Fibroblast of skin of left quadriceps (primary cell): ENCODE measurements at regions not wholly inside any gene's neighbourhood (a gene's known extent, or its start where the extent isn't known, plus 50 kb on each side); places are given as distances from the start of the nearest gene placed in this dataset.

Source experiments
- DNase-seq, 2 experiments: peaks; one replicate each; pipeline ENCODE4 v3.0.0-alpha.2; 2013; ENCODE audit warnings: low read depth in 2 of 2

GRCh38 chr2:129689653-129690448 lies 289.6 kb upstream of the RAB6C start:
- no peak for DNase-seq

DNA sequence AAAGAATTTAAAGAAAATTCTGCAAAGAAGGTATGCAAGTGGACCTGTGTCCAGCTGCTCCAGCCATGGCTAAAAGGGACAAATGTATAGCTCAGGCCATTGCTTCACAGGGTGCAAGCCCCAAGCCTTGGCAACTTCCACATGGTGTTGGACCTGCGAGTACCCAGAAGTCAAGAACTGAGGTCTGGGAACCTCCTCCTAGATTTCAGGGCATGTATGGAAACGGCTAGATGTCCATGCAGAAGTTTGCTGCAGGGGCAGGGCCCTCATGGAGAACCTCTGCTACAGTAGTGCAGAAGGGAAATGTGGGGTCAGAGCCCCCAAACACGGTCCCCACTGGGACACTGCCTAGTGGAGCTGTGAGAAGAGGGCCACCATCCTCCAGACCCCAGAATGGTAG lies 284.0 kb upstream of the RAB6C start:
- DNase-seq = no peak

GRCh38 chr2:129698593-129698992 lies 280.9 kb upstream of the RAB6C start:
- no peak for DNase-seq

GRCh38 chr2:129699781-129700573 lies 279.5 kb upstream of the RAB6C start:
- no peak for DNase-seq

GRCh38 chr2:129702416-129703176 lies 276.9 kb upstream of the RAB6C start:
- DNase-seq = no peak

GRCh38 chr2:129705085-129705484 lies 274.4 kb upstream of the RAB6C start:
- no peak for DNase-seq

- DNase-seq = no peak
These were observed 271.7 kb upstream of the RAB6C start for GRCh38 chr2:129707800-129708199.

DNA sequence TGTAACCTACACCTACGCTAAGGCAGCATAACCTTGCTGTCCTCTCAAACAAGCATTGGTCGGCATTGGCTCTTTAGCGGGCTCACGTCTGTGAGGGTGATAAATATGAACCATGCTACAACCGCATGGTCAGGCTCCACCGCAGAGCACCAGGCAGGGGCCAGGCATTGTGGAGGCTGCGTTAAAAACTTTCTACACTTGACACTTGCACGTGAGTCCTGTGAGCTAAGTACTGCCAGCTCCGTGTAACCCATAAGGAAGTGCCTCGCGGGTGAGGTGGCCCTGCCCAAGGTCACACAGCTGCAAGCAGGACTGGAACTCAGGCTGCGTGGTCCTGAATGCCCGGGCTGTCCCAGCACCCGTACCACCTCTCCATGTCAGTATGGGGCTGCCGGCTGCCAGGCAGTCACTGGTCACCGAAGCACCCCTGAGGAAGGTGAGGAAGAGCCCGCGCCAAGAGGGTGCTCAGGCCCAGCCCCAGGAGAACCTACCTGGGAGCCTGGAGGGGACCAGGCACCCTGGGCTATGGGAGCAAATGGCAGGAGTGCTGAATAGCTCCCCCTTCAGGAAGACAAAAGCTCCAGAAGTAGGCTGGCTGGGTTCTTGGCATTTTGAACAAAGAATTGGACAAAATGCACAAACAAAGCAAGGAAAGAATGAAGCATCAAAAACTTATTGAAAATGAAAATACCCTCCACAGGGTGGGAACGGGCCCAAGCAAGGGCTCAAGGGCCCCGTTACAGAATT lies 271.1 kb upstream of the RAB6C start:
- no peak for DNase-seq

- no peak for DNase-seq
These were observed 270.2 kb upstream of the RAB6C start for GRCh38 chr2:129709001-129709955.

DNA sequence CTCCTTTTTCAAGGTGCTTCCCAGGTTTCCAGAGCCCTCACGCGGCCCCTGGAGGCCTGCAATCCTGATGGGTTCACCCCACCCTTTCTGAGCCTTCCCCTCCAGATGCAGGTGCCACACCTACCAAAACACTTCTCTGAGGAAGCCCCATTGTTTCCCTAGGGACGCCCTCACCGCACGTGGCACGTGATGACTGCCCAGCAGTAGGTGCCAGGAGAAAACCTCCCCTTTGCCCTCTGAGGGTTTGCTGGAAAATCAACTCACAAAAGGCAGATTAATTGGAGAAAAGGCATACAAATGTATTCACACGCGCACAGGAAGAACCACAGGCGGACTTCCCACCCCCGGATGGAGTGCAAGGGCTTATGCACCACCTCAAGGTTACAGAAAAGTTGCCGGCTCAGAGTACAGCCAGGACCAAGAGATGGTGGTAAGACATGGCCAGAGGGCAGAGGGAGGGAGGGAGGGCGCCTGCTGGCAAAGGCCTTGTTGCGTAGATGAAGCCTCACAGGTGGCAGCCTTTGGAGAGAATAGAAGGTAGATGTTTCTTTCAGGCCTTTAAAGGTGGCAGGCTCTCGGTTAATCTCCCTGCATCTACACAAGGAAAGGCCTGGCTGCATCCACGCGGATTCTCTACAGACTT lies 269.4 kb upstream of the RAB6C start:
- no peak for DNase-seq

GRCh38 chr2:129710670-129711495 lies 268.6 kb upstream of the RAB6C start:
- DNase-seq = no peak

DNA sequence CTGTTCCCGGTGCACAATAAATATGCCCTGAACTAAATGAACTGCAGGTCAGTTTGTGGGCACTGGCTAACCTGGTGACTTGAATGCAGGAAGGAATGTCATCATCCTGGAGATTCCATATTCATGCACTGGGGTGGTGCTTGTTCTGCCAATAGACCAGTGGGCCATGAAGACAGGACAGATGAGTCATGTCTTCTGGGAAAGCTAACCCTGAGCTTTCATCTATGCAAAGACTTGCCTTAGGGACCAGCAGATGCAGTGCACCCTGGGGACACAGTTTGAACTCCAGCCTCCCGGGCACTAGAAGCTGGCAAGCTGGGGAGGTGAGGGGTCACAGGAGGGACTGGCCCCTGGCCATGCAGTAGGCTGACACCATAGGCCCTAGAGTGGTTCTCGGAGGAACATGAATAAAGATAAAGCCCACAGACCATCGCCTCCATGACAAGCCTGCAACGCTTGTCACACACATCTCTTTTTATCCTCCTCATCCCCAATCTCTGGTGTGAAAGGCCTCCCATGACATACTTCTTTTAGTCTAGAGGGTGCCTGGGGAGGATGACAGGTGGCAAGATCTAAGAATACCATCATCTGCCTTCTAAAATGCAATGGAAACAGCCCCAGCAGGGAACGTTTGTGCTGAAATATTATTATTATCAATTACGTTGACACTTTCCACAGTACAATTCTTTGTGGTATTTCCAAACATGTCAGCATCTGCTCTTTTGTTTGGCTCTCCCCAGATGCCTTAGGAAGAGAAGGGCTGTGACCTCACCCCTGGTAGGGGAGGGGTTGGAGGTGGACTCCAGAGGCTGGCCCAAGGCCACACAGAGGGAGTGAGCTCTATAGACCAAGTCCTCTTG lies 267.4 kb upstream of the RAB6C start:
- no peak for DNase-seq

- DNase-seq = no peak
These were observed 266.8 kb upstream of the RAB6C start for GRCh38 chr2:129712676-129712985.

DNA sequence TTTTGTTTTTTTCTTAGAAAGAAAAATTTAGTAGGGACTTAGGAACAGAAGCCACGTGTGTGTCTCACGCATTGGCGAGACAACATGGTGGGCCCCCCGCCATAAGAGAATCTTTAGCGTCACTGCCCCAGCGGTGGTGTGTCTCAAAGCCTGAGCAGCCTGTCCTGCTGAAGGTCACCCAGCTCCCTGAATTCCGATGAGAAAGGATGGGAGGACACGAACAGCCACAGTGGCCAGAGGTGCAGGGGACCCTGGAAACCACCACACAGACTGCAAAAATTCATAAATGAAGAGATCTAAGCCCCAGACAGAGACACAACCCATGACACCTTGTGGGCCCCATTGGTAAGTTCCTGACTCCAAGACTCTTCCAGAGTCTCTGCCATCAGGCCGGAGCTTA lies 266.1 kb upstream of the RAB6C start:
- no peak for DNase-seq

DNA sequence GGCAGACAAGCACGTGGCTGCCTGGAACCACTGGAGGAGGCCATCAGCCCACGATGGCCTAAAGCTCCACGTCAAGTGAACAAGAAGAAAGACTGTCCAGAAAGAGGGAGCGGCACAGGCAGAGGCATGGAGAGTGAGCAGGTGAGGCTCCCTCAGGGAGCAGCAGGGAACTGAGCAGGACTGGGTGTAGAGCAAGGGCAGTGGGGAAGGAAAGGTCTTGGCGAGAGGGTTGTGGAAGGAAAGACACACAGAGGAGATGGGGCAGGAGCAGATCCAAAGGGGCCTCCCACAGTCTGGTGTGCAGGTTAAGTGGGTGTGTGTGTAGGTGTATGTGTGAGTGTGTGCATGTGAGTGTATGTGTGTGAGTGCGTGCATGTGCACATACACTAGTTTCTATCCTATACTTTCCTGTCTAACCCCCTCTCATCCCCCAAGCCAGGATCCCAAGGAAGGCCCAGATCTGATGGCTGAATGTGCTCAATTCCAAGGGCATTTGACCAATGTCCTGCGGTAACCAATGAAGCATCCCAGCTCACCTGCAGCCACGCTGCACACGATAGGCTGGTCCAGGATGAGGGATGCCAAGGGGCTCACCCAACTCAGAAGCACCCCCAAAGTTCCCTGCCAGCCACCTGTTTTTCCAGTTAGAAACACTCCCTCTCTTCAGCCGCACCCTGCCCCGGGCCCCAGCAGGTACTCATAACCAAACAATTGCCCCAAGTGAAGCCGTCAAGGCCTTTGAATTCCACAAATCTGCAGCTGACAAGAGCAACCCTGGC lies 262.5 kb upstream of the RAB6C start:
- DNase-seq = no peak

GRCh38 chr2:129717560-129718130 lies 261.8 kb upstream of the RAB6C start:
- no peak for DNase-seq

DNA sequence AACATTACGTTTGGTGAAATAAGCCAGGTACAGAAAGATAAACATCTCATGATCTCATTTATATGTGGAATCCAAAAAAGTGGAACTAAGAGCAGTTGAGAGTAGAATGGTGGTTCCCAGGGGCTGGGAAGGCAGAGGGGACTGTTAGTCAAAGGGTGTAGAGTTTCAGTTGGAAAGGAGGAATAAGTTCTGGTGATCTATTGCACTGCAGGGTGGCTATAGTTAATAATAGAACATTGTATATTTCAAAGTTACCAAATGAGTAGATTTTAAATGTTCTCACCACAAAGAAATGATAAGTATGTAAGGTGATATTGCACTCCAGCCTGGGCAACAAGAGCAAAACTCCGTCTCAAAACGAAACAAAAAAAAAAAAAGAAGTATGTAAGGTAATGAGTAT lies 260.1 kb upstream of the RAB6C start:
- DNase-seq = no peak
